ENCODE measurements at regions not wholly inside any gene's neighbourhood (a gene's known extent, or its start where the extent isn't known, plus 50 kb on each side); places are given as distances from the start of the nearest gene placed in this dataset.
"Not testable (repeated sequence)": the region's sequence is repeated elsewhere in the genome, so short reads cannot be mapped to it uniquely, and the experiment has no call there.

DNA sequence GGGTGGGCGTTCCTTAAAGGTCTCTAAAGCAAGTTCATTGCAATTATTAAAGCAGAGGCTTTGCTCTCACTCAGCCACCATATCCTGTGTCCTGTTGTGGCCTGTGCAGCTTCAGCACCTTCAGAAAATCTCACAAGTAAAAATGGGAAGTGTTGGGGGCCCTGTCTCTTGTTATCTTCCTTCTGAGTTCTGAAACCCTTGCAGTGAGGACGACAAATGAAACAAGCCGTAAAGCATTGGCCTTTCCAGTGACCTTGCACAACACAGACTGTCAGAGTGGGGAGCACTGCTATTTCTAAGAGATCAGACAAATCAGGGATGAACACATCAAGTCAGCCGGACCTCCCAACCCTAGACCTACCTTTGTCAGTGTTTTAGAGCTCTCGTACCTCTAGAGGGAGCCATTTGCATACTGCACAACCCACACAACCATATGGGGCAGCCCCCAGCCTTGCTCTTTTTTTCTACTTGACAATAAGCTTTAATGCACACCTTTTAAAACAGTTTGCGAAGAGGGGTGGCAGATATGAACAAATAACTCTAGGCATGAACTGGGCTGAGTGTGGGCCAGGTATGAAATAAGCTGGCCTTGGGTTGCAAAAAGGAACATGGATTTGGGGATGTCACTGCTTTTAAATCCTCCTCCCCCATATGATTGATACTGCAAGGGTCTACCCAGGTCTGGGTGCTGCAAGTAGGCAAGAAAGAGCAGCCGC is 89.8 kb downstream of the KATNIP start:
- Mint-ChIP-seq H3K27ac (ENCODE audit: unreplicated experiment) (no peak overlapping the region), H3K27me3 (ENCODE audit: unreplicated experiment) (no peaks in the 10 kb centered on the region), H3K4me3 (ENCODE audit: unreplicated experiment) (no peak overlapping the region), H3K36me3 (ENCODE audit: unreplicated experiment) (peaks cover 2% of the 10 kb centered on the region), H3K4me1 (ENCODE audit: unreplicated experiment) (peaks cover 2% of the 10 kb centered on the region), H3K9me3 (ENCODE audit: unreplicated experiment) (no peaks in the 10 kb centered on the region)
- no peak for DNase-seq (ENCODE audit: extremely low spot score, unreplicated experiment)
- TF ChIP-seq, protein P1, sequence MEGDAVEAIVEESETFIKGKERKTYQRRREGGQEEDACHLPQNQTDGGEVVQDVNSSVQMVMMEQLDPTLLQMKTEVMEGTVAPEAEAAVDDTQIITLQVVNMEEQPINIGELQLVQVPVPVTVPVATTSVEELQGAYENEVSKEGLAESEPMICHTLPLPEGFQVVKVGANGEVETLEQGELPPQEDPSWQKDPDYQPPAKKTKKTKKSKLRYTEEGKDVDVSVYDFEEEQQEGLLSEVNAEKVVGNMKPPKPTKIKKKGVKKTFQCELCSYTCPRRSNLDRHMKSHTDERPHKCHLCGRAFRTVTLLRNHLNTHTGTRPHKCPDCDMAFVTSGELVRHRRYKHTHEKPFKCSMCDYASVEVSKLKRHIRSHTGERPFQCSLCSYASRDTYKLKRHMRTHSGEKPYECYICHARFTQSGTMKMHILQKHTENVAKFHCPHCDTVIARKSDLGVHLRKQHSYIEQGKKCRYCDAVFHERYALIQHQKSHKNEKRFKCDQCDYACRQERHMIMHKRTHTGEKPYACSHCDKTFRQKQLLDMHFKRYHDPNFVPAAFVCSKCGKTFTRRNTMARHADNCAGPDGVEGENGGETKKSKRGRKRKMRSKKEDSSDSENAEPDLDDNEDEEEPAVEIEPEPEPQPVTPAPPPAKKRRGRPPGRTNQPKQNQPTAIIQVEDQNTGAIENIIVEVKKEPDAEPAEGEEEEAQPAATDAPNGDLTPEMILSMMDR (IDR thresholded peaks at IDR 0.05) = peak; percentile 74

DNA sequence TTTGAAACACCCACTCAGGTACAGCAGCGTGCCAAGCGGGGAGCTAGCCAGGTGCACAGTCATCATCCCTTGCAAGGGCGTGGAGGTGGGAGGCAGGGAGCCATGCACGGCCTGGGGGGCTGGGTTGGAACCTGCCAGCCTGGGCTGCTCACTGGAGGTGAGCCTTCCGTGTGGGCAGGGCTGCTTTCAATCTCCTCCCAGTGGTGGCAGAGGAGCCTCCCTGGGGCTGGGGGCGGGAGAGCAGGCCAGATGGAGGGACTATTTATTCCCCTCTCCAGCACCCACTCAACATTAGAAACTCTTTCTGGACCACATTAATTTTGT is 90.3 kb downstream of the KATNIP start:
- Mint-ChIP-seq H3K4me3 (ENCODE audit: unreplicated experiment) (no peak overlapping the region), H3K27ac (ENCODE audit: unreplicated experiment) (no peak overlapping the region), H3K4me1 (ENCODE audit: unreplicated experiment) (peaks cover 2% of the 10 kb centered on the region), H3K36me3 (ENCODE audit: unreplicated experiment) (peaks cover 2% of the 10 kb centered on the region), H3K27me3 (ENCODE audit: unreplicated experiment) (no peaks in the 10 kb centered on the region), H3K9me3 (ENCODE audit: unreplicated experiment) (no peaks in the 10 kb centered on the region)
- no peak for DNase-seq (ENCODE audit: extremely low spot score, unreplicated experiment)
- TF ChIP-seq, protein P1 (IDR thresholded peaks at IDR 0.05) = no peak

DNA sequence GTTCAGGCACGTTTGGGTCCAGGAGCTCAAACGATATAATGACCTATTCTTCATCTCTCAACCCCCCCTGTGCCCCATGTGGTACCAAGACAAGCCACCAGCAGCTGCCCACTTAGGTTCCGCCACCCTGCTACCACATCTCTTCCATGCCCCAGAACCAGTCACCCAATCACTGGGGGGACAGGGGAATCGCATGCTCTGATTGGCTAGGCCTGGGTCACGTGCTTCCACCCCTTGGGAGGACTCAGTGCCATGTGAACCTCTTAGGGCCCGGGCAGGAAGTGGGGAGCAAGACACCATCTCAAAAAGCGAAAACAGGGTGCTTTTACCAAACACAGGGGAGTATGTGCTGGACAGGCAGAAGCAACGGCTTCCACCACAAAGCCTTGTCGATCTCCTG is 91.3 kb downstream of the KATNIP start:
- TF ChIP-seq, protein P1 (IDR thresholded peaks at IDR 0.05) = no peak
- no peak for DNase-seq (ENCODE audit: extremely low spot score, unreplicated experiment)
- H3K36me3 Mint-ChIP-seq (ENCODE audit: unreplicated experiment) = peaks cover 2% of the 10 kb centered on the region
- H3K4me3 Mint-ChIP-seq (ENCODE audit: unreplicated experiment) = no peak overlapping the region
- peaks cover 2% of the 10 kb centered on the region for H3K4me1 Mint-ChIP-seq (ENCODE audit: unreplicated experiment)
- no peaks in the 10 kb centered on the region for H3K27me3 Mint-ChIP-seq (ENCODE audit: unreplicated experiment)
- H3K27ac Mint-ChIP-seq (ENCODE audit: unreplicated experiment) = no peak overlapping the region
- no peaks in the 10 kb centered on the region for H3K9me3 Mint-ChIP-seq (ENCODE audit: unreplicated experiment)

DNA sequence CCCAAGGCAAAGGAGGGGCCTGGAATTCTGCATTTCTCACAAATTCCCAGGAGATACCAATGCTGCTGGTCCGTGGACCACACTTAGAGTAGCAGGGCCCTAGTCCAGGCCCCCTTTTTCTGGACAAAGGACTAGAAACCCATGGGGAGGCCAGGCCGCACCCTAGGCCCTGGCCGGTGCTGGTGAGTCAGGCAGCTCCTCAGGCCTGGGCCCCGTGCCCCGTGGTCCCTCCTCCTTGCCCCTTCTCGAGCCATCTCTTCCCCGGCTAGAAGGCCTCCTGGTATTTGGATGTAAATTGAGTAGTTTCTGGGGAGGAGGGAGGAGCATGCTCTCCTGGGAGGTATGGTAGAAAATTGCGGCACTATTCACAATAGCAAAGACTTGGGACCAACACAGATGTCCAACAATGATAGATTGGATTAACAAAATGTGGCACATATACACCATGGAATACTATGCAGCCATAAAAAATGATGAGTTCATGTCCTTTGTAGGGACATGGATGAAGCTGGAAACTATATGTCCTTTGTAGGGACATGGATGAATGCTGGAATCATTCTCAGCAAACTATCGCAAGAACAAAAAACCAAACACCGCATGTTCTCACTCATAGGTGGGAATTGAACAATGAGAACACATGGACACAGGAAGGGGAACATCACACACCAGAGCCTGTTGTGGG is 91.9 kb downstream of the KATNIP start:
- H3K9me3 Mint-ChIP-seq (ENCODE audit: unreplicated experiment); H3K27me3 Mint-ChIP-seq (ENCODE audit: unreplicated experiment); H3K27ac Mint-ChIP-seq (ENCODE audit: unreplicated experiment); DNase-seq (ENCODE audit: extremely low spot score, unreplicated experiment); H3K4me3 Mint-ChIP-seq (ENCODE audit: unreplicated experiment); H3K36me3 Mint-ChIP-seq (ENCODE audit: unreplicated experiment); H3K4me1 Mint-ChIP-seq (ENCODE audit: unreplicated experiment): not testable (repeated sequence)

DNA sequence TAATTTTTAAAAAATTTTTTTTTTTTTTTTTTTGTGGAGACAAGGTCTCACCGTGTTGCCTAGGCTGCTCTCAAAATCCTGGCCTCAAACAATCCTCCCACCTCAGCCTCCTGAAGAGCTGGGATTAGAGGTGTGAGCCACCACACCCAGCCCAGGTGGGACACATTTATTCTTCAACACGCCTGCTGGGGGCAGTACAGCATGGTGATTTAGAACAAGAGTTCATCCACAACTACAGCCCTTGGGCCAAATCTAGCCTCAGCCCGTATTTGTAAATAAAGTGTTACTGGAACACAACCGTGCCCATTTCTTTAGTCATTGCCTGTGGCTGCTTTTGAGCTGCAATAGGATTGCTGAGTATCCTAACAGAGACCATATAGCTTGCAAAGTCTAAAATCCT is 92.8 kb downstream of the KATNIP start:
- Mint-ChIP-seq H3K27ac (ENCODE audit: unreplicated experiment) (no peak overlapping the region), H3K4me3 (ENCODE audit: unreplicated experiment) (no peak overlapping the region), H3K4me1 (ENCODE audit: unreplicated experiment) (peaks cover 2% of the 10 kb centered on the region), H3K9me3 (ENCODE audit: unreplicated experiment) (no peaks in the 10 kb centered on the region), H3K27me3 (ENCODE audit: unreplicated experiment) (no peaks in the 10 kb centered on the region), H3K36me3 (ENCODE audit: unreplicated experiment) (peaks cover 2% of the 10 kb centered on the region)
- TF ChIP-seq, protein P1 (IDR thresholded peaks at IDR 0.05) = peak; percentile 27
- no peak for DNase-seq (ENCODE audit: extremely low spot score, unreplicated experiment)

All from osteocyte (in vitro differentiated cells).